ENCODE measurements at regions not wholly inside any gene's neighbourhood (a gene's known extent, or its start where the extent isn't known, plus 50 kb on each side); places are given as distances from the start of the nearest gene placed in this dataset.

DNA sequence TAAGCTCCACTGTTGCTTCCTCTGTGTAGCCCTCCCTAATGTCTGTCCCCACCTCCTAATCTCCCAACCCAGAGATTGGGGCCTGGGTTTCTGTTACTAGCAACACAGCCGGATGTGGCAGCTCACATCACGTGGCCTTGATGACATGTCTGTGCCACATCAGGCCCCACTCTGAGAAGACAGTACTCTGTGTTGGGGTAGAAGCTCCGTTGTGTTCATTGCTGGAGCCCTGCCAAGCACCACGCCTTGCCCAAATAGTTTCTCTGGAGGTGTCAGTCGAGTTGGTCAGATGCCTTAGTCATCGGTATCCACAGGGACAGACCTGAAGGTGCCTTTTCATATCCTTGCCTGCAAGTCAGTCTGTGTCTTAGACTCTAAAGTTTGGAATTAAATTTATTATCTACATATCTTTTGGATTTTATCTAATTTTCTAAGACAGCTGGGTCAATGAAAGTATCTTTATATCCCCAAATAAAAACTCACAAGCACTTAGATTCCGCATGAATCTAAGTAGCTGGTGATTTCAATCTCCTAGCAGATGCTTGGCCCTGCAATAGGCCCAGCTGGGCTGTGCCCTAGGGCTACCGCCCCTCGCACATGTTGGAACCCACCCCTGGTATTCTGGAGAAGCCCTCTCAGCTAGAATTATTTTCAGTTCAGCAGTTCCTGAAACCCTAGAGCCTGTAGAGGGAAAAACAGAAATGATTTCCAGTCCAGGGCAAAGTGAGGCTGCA, 204.0 kb upstream of the TSHZ3 start:
- no peaks in the 10 kb centered on the region for H3K9me3 ChIP-seq (ENCODE audit: control insufficient read depth in 4 of 4, low read length in 3 of 4)
- no peak for DNase-seq (ENCODE audit: low spot score)
- peaks cover 0 to 2% (median 1%) of the 10 kb centered on the region in 4 donors for H3K27me3 ChIP-seq (ENCODE audit: control insufficient read depth in 4 of 4, insufficient read depth in 4 of 4, low read length in 3 of 4)
- H3K36me3 ChIP-seq (ENCODE audit: control insufficient read depth in 4 of 4, insufficient read depth in 3 of 4, low read depth in 1 of 4, low read length in 3 of 4) = no peaks in the 10 kb centered on the region
- no peak overlapping the region for H3K9ac ChIP-seq (ENCODE audit: low read depth in 1 of 2, low read length in 2 of 2)
- H3K4me1 ChIP-seq (ENCODE audit: control insufficient read depth in 4 of 4, insufficient read depth in 4 of 4, low read length in 3 of 4) = no peaks in the 10 kb centered on the region
- H3K27ac ChIP-seq (ENCODE audit: low read depth in 1 of 2, low read length in 2 of 2) = no peak overlapping the region
- 78% methylated on average over 9 of the region's 9 CpGs for WGBS
- H3K4me3 ChIP-seq (ENCODE audit: low read depth in 1 of 3, low read length in 3 of 3) = no peak overlapping the region
- TF ChIP-seq, protein P1, sequence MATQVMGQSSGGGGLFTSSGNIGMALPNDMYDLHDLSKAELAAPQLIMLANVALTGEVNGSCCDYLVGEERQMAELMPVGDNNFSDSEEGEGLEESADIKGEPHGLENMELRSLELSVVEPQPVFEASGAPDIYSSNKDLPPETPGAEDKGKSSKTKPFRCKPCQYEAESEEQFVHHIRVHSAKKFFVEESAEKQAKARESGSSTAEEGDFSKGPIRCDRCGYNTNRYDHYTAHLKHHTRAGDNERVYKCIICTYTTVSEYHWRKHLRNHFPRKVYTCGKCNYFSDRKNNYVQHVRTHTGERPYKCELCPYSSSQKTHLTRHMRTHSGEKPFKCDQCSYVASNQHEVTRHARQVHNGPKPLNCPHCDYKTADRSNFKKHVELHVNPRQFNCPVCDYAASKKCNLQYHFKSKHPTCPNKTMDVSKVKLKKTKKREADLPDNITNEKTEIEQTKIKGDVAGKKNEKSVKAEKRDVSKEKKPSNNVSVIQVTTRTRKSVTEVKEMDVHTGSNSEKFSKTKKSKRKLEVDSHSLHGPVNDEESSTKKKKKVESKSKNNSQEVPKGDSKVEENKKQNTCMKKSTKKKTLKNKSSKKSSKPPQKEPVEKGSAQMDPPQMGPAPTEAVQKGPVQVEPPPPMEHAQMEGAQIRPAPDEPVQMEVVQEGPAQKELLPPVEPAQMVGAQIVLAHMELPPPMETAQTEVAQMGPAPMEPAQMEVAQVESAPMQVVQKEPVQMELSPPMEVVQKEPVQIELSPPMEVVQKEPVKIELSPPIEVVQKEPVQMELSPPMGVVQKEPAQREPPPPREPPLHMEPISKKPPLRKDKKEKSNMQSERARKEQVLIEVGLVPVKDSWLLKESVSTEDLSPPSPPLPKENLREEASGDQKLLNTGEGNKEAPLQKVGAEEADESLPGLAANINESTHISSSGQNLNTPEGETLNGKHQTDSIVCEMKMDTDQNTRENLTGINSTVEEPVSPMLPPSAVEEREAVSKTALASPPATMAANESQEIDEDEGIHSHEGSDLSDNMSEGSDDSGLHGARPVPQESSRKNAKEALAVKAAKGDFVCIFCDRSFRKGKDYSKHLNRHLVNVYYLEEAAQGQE (IDR thresholded peaks at IDR 0.05) = no peak
- TF ChIP-seq FOXA1 (IDR thresholded peaks at IDR 0.05) = no peak
- TF ChIP-seq, protein P2, sequence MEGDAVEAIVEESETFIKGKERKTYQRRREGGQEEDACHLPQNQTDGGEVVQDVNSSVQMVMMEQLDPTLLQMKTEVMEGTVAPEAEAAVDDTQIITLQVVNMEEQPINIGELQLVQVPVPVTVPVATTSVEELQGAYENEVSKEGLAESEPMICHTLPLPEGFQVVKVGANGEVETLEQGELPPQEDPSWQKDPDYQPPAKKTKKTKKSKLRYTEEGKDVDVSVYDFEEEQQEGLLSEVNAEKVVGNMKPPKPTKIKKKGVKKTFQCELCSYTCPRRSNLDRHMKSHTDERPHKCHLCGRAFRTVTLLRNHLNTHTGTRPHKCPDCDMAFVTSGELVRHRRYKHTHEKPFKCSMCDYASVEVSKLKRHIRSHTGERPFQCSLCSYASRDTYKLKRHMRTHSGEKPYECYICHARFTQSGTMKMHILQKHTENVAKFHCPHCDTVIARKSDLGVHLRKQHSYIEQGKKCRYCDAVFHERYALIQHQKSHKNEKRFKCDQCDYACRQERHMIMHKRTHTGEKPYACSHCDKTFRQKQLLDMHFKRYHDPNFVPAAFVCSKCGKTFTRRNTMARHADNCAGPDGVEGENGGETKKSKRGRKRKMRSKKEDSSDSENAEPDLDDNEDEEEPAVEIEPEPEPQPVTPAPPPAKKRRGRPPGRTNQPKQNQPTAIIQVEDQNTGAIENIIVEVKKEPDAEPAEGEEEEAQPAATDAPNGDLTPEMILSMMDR (IDR thresholded peaks at IDR 0.05; ENCODE audit: low read depth, low read length, missing input control) = no peak
- no peak for TF ChIP-seq NR2F2 (IDR thresholded peaks at IDR 0.05)
- TF ChIP-seq SP1 (IDR thresholded peaks at IDR 0.05) = no peak
- TF ChIP-seq HNF4A (conservative IDR thresholded peaks at IDR 0.05) = no peak
- no peak for TF ChIP-seq HNF4G (IDR thresholded peaks at IDR 0.05)
- TF ChIP-seq YY1 (IDR thresholded peaks at IDR 0.05) = no peak
- TF ChIP-seq, protein P3, sequence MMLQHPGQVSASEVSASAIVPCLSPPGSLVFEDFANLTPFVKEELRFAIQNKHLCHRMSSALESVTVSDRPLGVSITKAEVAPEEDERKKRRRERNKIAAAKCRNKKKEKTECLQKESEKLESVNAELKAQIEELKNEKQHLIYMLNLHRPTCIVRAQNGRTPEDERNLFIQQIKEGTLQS (IDR thresholded peaks at IDR 0.05) = no peak
- TF ChIP-seq JUND (IDR thresholded peaks at IDR 0.05) = no peak
- no peak for TF ChIP-seq RAD21 (IDR thresholded peaks at IDR 0.05)
- no peak for TF ChIP-seq TAF1 (conservative IDR thresholded peaks at IDR 0.05)
- TF ChIP-seq, protein P4, sequence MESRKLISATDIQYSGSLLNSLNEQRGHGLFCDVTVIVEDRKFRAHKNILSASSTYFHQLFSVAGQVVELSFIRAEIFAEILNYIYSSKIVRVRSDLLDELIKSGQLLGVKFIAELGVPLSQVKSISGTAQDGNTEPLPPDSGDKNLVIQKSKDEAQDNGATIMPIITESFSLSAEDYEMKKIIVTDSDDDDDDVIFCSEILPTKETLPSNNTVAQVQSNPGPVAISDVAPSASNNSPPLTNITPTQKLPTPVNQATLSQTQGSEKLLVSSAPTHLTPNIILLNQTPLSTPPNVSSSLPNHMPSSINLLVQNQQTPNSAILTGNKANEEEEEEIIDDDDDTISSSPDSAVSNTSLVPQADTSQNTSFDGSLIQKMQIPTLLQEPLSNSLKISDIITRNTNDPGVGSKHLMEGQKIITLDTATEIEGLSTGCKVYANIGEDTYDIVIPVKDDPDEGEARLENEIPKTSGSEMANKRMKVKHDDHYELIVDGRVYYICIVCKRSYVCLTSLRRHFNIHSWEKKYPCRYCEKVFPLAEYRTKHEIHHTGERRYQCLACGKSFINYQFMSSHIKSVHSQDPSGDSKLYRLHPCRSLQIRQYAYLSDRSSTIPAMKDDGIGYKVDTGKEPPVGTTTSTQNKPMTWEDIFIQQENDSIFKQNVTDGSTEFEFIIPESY (IDR thresholded peaks at IDR 0.05) = no peak

DNA sequence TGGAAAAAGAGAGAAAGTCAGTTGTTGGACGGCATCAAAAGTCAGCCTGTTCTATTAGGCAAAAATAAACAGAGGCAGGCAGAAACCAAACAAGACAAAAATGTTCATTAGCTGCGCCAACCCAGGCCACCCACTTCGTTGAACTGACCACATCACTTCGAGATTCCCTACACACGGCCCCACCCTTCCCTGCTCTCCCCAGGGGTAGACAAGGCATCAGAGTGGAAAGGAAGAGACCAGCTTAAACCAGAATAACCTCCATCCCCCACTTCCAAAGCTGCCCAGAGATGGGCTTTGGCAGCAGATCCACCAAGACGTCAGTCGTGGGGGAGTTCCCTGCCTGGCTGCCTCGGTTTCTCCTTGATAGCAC, 204.6 kb upstream of the TSHZ3 start:
- Histone ChIP-seq H3K9ac (ENCODE audit: low read depth in 1 of 2, low read length in 2 of 2) (no peak overlapping the region), H3K36me3 (ENCODE audit: control insufficient read depth in 4 of 4, insufficient read depth in 3 of 4, low read depth in 1 of 4, low read length in 3 of 4) (no peaks in the 10 kb centered on the region), H3K4me3 (ENCODE audit: low read depth in 1 of 3, low read length in 3 of 3) (no peak overlapping the region), H3K9me3 (ENCODE audit: control insufficient read depth in 4 of 4, low read length in 3 of 4) (no peaks in the 10 kb centered on the region), H3K4me1 (ENCODE audit: control insufficient read depth in 4 of 4, insufficient read depth in 4 of 4, low read length in 3 of 4) (no peaks in the 10 kb centered on the region), H3K27me3 (ENCODE audit: control insufficient read depth in 4 of 4, insufficient read depth in 4 of 4, low read length in 3 of 4) (peaks cover 0 to 2% (median 1%) of the 10 kb centered on the region in 4 donors), H3K27ac (ENCODE audit: low read depth in 1 of 2, low read length in 2 of 2) (no peak overlapping the region)
- 59% methylated on average over 8 of the region's 8 CpGs for WGBS
- no peak for DNase-seq (ENCODE audit: low spot score)
- TF ChIP-seq RXRA (IDR thresholded peaks at IDR 0.05) = no peak
- TF ChIP-seq, protein P1 (IDR thresholded peaks at IDR 0.05) = no peak
- no peak for TF ChIP-seq FOXA2 (IDR thresholded peaks at IDR 0.05)
- TF ChIP-seq, protein P3 (IDR thresholded peaks at IDR 0.05) = no peak
- TF ChIP-seq SP1 (IDR thresholded peaks at IDR 0.05) = no peak
- TF ChIP-seq NR2F2 (IDR thresholded peaks at IDR 0.05) = no peak
- no peak for TF ChIP-seq FOXA1 (IDR thresholded peaks at IDR 0.05)
- TF ChIP-seq RAD21 (IDR thresholded peaks at IDR 0.05) = no peak
- TF ChIP-seq, protein P5, sequence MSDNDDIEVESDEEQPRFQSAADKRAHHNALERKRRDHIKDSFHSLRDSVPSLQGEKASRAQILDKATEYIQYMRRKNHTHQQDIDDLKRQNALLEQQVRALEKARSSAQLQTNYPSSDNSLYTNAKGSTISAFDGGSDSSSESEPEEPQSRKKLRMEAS (IDR thresholded peaks at IDR 0.05) = no peak
- TF ChIP-seq EGR1 (IDR thresholded peaks at IDR 0.05; ENCODE audit: low read depth in 2 of 2) = no peak
- TF ChIP-seq, protein P2 (IDR thresholded peaks at IDR 0.05; ENCODE audit: low read depth, low read length, missing input control) = no peak
